ENCODE measurements at regions not wholly inside any gene's neighbourhood (a gene's known extent, or its start where the extent isn't known, plus 50 kb on each side); places are given as distances from the start of the nearest gene placed in this dataset.

DNA sequence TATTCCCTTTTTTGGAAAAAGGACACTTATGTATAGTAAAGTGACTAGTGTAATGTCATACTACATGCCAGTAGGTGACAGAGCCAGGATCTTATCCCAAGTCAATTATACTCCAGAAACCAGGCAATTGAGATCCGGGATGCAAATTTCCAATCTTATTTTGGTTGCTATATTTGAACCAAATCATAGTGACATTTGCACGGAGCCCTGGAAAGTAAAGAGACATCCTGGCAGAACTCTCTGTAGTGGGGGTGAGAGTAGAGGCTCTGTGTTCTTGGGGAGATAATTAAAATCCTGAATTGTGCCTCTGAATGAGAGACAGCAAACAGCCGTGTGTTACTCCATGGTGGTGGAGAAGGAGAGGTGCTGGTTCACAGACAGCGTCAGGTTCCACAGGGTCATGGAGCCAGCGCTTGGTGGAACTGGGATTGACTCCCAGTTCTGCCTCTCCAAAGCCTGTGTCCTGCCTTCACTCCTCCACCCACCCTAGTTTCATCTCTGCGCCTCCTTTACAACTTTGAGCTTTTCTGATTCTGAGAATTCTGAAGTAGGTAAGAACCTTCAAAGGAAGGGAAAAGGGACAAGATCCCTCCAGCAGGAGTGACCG is 432.3 kb downstream of the PTPRU start:
- no peak for DNase-seq (ENCODE audit: low spot score)

DNA sequence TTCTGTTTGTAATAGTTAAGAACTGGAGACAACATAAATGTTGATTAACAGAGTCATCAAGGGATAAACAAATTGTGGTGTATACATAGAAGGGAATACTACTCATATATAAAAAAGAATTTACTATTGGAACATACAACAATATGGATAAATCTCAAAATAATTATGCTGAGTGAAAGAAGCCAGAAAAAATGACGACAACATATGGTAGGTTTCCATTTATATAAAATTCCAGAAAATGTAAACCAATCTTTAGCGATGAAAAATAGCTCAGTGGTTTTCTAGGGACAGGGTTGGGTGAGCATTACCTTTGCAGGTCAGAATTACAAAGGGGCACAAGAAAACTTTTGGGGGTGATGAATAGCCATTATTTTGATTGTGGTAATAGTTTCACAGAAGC is 431.6 kb downstream of the PTPRU start:
- DNase-seq (ENCODE audit: low spot score): no peak

DNA sequence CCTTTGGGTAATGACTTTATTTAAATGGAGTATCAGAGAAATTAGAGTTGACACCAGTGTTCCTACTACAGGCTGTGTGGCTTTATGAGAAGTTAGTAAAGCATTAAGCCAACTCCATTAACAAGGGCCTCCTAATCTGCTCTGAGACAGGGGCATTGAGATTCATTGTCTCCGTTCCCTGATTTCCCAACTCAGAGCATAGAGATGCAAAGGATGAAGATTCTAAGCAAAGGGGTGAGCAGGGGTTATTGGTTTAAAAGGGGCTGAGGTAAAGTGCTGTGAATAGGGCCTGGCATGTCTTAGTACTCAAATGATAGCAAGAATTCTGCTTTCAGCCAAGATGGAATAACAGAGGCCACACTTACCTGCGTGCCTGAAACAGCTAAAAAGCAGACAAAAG is 428.4 kb downstream of the PTPRU start:
- DNase-seq (ENCODE audit: low spot score): no peak

DNA sequence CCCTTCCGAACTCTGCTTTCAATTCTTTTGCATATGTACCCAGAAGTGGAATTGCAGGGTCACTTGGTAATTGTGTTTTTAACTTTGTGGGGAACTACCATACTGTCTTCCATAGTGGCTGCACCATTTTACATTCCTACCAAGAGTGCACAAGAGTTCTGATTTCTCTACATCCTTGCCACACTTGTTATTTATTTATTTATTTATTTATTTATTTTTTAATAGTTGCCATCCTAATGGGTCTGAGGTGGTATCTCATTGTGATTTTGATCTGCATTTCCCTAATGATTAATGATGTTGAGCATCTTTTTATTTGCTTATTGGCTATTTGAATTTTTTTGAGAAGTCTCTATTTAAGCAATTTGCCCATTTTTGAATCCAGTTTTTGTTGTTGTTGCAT is 422.4 kb downstream of the PTPRU start:
- no peak for DNase-seq (ENCODE audit: low spot score)

DNA sequence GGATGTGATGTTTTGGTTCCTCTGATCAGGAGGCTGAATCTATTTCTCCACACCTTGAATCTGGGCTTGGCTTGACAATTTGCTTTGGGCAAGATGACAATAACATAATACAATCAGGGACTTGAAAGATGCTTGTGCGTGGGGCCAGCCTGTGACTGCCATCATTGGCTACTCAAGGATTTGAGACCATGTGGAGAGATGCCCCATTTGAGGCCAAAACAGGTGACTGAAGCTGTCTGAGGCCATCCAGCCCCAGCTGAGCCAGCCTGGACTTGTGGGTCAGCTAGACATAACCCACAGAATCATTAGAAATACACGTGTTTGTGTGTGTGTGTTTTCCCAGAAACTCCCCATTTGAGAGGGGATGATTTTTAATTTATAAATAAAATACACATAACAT is 421.5 kb downstream of the PTPRU start:
- no peak for DNase-seq (ENCODE audit: low spot score)

DNA sequence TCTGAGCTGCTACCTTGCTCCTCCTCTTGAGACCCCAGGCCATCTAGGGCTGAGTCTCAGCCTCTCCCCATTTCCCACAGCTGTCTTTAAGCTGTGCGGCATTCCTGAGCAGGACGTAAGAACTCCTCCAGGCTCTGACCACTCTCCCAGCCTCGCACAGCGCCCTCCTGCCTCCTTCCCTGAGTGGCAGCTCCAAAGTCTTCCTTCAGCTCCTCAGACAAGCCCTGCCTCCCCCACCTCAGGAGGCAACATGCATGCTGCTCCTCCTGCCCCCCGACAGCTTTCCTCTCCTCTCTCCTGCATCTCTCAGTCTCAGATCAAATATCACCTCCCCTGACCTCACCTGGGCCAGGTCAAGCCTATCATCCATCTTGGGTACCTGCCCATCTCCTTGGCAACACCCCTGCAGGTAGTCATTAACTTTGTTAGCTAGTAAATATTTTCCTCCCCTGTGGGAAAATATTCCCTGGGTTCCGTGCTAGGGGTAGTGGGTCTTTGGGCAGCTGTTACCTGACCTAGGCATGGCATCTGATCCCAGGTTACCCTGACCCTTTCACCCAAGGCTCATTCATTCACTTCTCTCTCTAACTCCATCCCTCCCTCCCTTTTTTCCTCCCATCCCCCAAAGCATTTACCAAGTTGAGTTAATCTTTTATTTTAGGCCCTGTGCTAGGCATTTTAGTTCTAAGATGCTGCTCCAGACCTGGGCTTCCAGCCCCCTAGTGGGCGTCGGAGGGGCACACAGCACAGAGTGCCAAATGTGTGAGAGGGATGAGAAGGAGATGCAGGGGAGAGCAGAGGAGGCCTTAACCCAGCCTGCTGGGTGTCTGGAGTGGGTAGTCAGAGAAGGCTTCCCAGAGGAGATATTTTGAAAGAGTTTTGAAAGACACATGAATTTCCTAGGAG is 419.9 kb downstream of the PTPRU start:
- no peak for DNase-seq (ENCODE audit: low spot score)

DNA sequence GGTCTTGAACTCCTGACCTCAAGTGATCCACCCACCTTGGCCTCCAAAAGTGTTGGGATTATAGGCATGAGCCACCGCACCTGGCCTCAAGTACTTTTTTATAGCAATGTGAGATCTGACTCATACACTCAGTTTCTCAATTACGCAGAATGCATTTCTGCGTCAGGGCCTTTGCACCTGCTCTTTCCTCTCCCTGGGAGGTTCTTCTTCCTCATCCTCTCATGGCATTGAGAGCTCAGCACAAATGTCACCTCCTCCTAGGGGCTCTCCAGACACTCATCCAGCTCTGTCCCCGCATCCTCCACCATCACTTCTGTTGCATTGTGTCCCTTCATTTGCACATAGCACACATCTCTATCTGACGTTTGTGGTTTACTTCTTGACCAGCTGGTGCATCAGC is 418.8 kb downstream of the PTPRU start:
- DNase-seq (ENCODE audit: low spot score): no peak

DNA sequence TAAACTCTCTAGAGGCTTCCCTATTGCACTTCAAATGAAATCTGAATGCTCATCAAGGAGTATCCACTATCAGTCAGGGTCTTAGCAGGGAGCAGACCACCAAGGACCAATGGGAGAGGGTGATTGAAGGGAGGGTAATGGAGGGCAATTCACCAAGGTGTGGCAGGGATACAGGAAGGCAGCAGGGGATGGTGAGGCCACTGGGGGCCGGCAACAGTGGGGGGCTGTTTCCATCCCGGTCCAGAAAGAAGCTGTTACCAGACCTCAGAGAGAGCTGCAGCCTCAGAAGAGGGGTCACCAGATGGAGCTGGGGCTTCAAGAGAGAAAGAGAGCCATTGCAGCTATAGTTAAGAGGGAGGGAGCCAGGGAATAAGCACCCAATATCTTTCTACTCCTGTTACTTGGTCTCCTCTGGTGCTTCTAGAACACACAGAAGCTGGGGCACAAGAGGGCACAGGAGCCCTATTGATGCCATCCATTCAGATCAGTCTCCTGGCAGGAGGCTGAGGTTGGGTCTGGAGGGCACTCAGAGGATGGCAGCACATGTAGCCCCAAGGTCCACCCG is 417.6 kb downstream of the PTPRU start:
- DNase-seq (ENCODE audit: low spot score): no peak

DNA sequence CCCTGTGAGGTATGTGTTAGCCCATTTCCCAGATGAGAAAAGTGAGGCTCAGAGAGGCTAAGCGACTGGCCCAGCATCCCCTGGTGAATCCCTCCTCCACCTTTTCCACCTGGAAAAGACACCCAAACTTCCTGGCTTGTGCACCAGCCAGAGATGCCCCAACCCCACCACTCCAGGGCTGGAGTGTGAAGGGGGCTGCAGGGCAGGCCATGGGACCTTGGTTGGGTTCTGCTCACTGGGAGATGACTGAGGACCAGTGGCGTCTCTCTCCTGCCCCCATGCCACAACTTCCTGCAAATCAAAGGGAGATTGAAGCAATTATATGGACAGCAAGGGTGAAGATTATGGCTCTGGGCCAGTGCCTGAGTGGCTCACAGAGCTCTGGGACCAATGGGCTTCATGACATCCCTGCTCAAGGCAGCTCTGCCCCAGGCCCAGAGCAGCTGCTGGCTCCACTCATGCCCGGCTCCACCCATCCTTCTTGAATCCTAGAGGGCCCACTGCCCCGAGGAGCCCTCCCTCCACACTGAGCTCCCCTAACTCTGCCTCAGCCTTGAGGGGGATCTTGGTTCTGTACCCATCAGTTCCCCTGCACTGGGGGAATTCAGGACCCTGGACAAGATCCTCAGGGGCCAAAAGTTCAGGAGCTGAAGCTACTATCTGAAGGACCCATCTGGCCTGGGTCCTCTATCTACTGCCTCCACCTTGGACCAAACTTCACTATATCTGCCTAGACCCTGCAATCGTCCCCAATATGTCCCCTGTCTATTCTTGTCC is 416.9 kb downstream of the PTPRU start:
- DNase-seq (ENCODE audit: low spot score): no peak

DNA sequence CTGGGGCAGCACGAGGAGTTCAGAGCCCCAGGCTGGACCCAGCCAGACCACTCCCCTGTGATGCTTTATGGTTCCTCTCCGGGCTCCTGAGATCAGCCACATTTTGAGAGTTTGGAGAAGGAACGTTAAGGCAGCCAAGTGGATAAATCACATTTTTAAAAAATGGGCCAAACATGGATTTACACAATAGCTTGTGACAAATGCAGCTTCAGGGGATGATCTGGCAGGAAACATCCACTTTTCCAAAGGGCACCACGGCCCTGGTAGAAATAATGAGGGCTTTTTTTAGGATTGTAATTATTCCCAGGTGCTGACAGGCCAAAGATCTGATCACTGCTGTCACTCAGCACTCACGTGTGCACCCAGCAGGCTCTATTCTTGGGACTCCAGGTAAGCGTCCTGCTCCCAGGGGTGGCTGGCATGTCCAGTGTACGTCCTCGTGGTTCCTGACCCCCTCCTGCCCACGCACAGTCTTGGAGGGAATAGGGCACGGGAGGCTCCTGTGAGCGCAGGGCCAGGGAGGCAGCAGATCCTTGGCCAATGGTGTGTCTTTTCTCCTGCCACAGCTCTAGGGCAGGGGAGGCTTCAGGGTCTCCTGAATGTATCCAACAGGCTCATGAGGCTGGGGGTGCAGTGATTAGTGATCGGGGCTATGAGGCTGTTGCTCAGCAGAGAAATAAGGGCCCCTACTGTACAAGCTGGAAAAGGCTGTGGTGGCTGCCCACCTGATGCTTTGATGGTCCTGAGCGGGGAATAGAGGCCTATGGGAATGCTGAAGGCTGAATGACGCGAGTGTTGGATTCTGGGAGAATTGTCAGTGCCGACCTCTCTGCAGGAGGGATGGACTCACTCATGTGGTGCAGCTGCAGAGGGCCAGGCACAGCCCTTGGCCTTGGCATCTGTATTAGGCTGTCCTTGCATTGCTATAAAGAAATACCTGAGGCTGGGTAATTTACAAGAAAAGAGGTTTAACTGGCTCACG is 415.7 kb downstream of the PTPRU start:
- no peak for DNase-seq (ENCODE audit: low spot score)

DNA sequence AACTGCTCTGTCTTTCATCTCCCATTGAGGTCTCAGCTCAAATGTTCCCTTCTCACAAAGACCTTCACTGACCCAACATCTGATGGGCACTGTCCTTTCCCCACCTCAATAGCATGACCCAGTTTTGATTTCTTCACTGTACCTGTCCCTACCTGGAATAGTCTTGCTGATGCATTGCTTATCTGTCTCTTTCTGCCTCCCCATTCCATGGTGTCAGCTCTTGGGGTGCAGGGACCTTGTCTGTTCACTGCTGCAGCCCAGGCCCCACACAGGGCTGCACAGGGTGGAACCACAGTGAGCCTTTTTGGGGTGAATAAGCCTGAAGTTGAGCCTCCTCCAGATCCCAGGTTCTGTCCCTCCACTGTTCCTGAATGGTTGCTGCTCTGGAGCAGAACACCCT is 414.9 kb downstream of the PTPRU start:
- no peak for DNase-seq (ENCODE audit: low spot score)

DNA sequence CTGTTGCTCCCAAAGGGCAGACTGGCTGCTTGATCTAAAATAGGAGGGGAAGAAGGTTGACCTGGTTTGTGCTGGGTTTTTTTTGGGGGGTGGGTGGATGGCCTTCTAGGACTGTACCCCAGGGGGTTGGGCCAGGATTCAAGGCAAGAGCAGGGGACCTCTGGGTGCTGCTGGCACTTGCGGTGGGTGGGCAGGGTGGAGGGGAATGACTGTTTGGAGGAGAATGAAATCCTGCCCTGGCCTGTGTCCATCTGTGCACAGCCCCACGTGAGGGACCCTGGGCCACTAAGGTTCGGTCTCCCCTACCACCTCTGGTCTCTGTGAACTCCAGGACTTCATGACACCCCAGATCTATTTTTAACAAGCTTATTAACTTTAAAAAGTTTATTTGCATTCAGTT is 414.2 kb downstream of the PTPRU start:
- no peak for DNase-seq (ENCODE audit: low spot score)

DNA sequence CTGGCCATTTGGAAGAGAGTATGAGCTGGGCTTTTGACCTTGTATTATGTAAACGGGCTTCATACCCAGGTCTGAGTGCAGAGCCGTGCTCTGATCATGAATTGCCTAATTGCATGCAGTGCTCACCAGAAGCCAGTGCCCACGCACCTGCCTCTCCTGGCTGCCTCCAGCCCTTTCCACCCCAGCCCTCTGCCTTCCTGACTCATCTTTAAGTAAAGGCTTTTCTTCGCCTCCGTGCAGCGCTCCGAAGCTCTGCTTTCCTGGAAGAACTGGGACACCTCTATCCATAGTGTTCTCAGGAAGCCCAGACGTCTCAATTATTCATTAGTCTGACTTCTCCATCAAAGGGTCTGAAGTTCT is 413.7 kb downstream of the PTPRU start:
- DNase-seq (ENCODE audit: low spot score): peak; percentile 14

DNA sequence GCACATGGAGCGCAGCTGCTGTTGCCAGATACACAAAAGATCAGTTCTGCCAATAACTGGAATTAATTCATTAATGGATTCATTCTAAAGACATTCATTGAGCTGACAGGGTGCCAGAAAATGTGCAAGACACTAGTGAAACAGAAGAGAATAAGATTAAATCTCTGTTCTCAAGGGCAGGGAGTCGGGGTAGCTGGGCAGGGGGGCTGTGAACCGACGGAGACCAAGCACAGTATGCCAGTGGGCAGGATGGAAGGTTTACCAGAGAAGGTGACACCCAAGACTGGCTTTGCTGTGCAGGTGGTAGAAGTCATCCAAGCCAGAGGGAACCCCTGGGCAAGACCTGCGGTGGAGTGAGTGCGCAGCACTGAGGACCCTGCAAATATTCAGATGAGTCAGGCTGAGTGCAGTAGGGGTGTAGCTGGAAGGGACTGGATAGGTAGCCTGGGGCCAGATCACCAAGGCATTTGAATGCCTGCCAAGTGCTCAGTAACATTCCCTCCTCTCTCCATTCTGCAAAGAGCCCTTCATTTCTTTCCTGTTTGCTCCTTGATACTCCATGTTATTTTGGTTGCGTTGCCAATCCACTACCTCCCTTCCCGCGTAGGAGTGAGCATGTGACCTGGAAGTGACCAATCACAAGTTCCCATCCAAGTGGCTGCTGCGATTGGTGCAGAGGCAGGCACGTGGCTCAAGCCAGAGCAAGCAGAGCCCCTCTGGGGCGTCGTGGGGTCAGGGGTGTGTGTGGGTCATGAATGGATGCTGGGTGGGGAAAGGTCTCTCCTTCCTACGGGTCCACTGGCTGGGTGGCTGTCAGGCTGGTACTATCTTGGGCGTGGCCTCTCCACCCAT is 413.1 kb downstream of the PTPRU start:
- DNase-seq (ENCODE audit: low spot score): peak; percentile 22

DNA sequence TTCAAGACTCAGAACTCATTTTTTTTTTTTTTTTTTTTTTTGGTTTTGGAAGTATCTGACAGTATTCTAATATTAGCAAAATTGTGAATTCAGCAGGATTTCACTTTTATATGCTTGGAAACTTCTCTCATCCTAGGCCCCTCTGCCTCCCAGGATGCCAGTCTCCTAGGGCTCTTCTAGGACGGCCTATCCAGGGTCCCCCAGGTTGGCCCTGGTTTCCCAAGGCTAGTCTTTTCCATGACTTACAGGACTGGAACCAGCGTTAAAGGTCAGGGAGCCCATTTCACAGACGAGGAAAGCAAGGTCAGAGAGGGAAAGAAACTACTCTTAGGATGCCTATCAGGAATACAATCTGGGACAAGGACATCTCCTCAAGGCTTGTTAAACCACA is 412.5 kb downstream of the PTPRU start:
- DNase-seq (ENCODE audit: low spot score): no peak

DNA sequence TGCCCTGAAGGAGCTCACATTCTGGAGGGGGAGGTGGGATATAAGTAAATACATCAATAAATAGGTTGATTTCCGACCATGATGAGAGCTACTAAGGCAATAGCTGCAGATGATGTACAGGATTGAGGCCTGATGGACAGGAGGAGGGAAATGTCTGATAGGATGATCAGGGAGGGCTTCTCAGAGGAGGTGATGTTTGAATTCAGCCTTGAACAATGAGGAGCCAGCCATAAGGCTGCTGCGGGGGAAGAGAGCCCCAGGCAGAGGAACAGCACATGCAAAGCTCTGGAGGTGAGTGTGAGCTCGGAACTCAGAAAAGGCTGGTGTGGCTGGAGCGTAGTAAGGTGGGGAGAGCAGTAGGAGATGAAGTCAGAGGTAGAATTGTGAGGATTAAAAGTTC is 411.7 kb downstream of the PTPRU start:
- no peak for DNase-seq (ENCODE audit: low spot score)

DNA sequence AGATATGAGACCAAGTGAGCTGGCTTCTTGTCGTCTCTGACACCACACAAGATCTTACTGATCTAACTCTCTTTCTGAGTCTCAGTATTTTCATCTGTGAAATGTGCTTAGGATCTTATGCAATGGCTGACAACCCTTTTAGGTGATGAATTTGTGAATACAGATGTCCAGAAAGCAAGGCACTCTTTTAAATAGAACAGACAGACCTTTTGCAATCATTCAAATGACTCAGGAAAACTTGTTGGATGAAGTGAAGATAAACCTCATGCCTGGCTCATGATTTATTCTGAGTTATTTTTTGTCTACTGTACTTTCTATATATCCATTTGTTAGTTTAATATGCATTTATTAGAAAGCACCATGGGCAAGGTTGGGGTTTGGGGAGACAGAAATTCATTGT is 411.3 kb downstream of the PTPRU start:
- no peak for DNase-seq (ENCODE audit: low spot score)

DNA sequence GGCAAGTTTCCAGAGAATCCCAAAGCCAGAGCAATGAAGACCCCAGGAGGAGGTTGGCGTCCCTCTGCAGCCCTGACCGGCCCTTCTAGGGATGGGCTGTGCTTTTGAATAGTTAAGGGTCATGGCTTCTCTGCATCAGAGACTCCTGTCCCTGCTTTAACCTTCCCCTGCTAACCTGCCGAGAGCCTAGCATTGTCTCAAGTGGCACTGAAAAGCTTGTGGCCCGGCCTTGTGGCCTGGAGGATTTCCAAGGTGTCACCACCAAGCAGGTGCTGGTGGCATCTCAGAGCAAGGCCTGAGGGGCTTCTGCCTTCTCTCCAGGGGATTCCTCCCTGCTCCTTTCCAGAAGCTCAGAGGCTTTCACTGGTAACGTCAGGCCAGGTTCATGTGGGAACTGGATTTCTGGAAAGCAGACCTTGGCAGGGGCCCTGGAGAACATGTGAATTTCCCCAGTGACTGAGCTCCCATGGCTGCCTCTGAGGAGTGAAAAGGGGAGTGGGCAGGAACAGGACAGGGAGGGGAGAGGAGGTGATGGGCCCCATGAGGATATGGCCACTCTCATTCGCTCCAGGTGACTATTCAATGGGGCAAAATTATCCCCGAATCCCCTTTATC is 409.9 kb downstream of the PTPRU start:
- DNase-seq (ENCODE audit: low spot score): no peak

DNA sequence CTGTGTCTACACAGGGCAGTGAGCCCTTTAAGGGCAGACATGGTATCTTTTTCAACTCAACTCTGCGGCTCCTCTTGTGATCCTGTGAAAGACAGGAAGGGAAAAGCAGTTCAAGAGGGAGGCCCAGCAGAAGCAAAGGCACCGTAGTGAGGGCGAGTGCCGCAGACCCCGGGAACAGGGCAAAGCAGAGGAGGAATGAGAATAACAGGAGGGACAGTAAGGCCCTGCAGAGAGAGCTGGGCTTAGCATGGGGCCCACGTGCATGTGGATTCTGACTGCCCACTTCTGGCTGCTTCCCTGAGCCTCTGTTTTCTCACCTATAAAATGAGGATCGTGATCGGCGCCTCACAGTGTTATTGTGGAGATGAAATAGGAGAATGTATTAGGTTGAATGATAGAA is 409.3 kb downstream of the PTPRU start:
- DNase-seq (ENCODE audit: low spot score): no peak

DNA sequence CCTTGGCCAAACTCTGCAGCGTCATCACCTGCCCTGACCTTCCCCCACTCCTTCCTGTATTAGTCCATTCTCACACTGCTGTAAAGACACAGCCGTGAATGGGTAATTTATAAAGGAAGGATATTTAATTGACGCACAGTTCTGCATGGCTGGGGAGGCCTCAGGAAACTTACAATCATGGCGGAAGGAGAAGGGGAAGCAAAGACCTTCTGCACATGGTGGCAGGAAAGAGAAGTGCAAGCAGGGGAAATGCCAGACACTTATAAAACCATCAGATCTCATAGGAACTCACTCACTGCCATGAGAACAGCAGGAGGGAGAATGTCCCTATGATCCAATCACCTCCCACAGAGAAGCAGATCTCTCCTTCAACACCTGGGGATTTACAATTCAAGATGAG is 408.5 kb downstream of the PTPRU start:
- DNase-seq (ENCODE audit: low spot score): no peak

Data from SW480 (cell line).